GM10266 (cell line): ENCODE measurements at regions not wholly inside any gene's neighbourhood (a gene's known extent, or its start where the extent isn't known, plus 50 kb on each side); places are given as distances from the start of the nearest gene placed in this dataset.
"Not testable (repeated sequence)": the region's sequence is repeated elsewhere in the genome, so short reads cannot be mapped to it uniquely, and the experiment has no call there.

Experiments used
- DNase-seq: peaks from one replicate; pipeline ENCODE4 v3.0.0; 2012; ENCODE audit errors: extremely low spot score
- TF ChIP-seq, protein P1 (sequence below): IDR thresholded peaks from 2 replicates; pipeline ENCODE4 v1.5.1; 2012; ENCODE audit warnings: mild to moderate bottlenecking, low read depth; ENCODE audit not compliant: control insufficient read depth, insufficient read depth; ENCODE audit errors: missing control alignments

DNA sequence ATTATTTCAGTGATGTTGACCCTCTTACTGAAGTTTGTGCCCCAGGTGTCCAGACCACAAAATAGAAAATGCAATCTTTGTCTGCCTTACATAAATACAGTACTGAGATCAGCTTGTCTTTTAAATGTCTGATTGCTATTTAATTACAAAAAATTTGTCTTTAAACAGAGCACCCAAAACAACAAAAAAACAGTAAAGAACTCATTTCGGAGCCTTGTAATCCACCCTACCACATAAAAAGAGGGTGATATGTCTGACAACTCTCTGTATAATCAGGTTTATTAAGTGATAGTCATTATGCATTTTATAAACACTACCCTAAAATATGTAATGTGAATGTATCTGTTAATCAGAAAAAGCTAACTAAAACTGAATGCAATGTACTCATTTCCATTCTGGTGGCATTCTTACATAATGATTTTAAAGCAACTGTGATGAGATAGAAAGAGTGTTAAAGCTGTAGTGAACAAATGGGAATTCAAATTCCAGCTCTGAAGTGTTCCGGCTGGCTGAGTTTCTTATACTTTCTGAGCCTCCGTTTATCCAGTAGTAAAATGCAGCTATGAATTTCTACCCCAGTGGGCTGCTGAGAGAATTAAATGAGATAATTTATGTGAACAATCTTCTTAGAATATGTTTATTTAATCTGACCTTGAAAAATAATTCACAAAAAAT lies 486.6 kb downstream of the USP25 start:
- TF ChIP-seq, protein P1, sequence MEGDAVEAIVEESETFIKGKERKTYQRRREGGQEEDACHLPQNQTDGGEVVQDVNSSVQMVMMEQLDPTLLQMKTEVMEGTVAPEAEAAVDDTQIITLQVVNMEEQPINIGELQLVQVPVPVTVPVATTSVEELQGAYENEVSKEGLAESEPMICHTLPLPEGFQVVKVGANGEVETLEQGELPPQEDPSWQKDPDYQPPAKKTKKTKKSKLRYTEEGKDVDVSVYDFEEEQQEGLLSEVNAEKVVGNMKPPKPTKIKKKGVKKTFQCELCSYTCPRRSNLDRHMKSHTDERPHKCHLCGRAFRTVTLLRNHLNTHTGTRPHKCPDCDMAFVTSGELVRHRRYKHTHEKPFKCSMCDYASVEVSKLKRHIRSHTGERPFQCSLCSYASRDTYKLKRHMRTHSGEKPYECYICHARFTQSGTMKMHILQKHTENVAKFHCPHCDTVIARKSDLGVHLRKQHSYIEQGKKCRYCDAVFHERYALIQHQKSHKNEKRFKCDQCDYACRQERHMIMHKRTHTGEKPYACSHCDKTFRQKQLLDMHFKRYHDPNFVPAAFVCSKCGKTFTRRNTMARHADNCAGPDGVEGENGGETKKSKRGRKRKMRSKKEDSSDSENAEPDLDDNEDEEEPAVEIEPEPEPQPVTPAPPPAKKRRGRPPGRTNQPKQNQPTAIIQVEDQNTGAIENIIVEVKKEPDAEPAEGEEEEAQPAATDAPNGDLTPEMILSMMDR, result no peak
- DNase-seq, result no peak

DNA sequence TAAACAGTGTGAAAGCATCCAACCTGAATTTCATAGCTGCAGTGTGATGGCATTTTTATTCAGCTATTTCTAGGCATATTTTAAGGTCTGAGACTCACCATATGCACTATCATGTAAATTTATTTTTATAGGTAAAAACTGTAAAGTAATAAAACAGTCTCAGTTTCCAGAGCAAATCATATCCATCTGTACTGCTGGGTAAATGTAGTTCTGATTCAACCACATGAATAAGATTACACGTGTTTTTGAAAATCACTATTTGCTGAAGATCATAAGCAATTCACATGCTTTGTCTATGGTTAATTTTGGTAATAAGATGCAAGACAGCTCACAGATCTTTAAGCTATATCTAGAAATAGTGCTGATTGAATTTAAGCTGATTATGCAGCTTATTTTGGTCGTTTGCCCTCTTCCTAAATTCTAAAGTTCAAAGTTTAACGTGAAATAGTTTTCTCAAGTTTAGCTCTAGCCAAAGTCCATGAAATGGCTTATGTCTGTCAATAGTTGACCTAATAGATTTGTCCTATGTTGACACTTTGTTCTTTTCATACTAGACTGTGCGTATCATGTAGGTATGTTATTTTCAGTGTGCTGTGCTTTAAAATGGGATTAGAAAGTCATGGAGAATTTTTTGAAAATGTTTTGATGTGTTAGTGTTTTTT lies 489.0 kb downstream of the USP25 start:
- TF ChIP-seq, protein P1, result no peak
- DNase-seq, result peak; percentile 5

DNA sequence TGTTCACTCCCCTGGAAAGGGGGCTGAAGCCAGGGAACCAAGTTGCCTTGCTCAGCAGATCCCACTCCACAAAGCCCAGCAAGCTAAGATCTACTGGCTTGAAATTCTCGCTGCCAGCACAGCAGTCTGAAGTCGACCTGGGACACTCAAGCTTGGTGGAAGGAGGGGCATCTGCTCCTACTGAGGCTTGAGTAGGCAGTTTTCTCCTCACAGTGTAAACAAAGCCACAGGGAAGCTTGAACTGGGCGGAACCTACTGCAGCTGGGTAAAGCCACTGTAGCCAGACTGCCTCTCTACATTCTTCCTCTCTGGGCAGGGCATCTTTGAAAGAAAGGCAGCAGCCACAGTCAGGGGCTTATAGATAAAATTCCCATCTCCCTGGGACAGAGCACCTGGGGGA lies 495.0 kb downstream of the USP25 start:
- DNase-seq, result not testable (repeated sequence)

DNA sequence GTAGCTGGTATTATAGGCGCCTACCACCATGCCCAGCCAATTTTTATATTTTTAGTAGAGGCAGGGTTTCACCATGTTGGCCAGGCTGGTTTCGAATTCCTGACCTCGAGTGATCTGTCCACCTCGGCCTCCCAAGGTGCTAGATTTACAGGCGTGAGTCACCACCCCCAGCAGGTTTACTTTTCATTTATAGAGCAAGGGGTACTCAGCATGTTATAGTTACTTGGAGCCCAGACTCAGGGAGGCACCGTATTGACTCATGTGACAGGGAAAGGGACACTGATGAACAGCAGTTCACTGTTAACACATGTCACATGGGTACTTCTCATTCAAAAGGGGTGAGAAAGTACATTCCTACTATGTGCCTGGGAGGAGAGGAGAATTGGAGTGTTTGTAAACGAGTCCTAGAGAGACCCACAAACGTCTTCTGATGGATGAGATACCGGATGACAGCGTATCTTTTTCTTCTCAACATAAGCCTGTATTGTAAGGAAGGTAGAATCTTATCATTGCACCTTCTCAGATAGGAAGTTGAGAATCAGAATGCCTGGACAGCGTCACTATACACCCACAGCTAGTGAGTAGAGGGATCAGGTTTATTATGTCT lies 510.0 kb downstream of the USP25 start:
- no peak for DNase-seq
- TF ChIP-seq, protein P1, result no peak

DNA sequence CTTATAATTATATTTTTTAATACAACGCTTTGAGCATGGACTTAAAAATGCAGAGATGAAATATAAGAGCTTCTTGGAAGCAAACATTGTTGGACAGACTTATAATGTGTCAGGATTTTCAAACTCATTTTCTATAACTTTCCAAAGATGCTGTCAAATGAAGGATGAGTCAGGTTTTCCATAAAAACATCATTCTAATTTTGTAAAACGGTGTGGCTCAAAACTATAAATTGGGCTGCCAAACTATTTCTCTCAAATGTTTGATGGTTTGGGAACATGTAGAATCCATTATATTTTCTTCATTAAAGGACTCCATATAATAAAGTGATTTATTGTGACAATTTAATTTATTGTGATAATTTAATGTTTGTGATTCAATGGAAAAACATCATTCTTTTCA lies 511.2 kb downstream of the USP25 start:
- TF ChIP-seq, protein P1, result no peak
- no peak for DNase-seq

DNA sequence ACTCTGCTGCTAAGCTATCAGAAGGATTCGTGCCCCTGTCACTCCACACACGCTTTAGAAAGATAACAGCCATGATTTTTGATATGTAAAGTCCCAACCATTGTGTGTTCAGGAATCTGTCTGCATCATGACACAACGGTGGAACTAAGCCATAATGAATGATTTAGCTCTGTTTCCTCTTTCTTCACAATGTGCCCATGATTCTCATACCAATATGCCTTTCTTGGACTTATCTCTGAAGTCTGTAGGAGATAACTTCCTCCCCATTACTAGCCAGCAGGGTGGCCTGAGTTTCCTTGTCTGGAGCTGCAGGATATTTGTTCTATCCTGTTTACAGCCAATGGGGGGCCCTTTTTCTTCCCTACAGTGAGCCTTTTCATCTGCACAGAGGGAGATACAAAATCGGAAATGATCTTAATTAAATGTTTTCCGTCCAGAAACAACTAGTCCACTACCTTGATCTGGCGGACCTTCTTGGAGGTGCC lies 511.7 kb downstream of the USP25 start:
- DNase-seq, result no peak
- TF ChIP-seq, protein P1, result no peak

DNA sequence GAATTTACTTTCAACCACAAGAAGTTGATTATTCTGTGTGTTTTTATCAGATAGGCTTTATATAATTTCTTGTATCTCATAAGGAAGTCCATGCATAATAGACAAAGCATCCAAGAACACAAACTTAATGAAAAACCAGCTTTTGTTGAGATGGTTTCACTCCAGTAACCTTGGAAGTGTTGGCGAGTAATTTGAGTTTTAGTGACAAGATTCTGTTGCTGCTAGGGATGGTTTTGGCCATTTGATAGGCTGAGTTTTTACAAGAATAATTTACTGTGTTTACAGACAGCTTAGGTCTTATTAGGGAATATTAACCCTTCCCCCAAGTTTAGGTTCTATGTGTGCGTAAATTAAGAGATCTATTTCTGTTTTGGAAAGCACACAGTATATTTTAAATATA lies 513.6 kb downstream of the USP25 start:
- DNase-seq, result no peak
- TF ChIP-seq, protein P1, result no peak
